HG03378 (cell line): ENCODE measurements at regions not wholly inside any gene's neighbourhood (a gene's known extent, or its start where the extent isn't known, plus 50 kb on each side); places are given as distances from the start of the nearest gene placed in this dataset.
"Not testable (repeated sequence)": the region's sequence is repeated elsewhere in the genome, so short reads cannot be mapped to it uniquely, and the experiment has no call there.

Source experiments
- ATAC-seq: cut with Tn5 transposase; IDR thresholded peaks from one replicate; pipeline ENCODE4 v1.9.1; 2021; ENCODE audit warnings: mild to moderate bottlenecking, moderate library complexity; ENCODE audit not compliant: unreplicated experiment

- peak; percentile 97 for ATAC-seq
These were observed 502.9 kb upstream of the PCDH10 start for GRCh38 chr4:132646186-132646585.

GRCh38 chr4:132651196-132651595 is 497.9 kb upstream of the PCDH10 start:
- no peak for ATAC-seq

GRCh38 chr4:132660181-132660580 is 488.9 kb upstream of the PCDH10 start:
- no peak for ATAC-seq

GRCh38 chr4:132662456-132662855 is 486.6 kb upstream of the PCDH10 start:
- ATAC-seq = no peak

- no peak for ATAC-seq
These were observed 479.3 kb upstream of the PCDH10 start for GRCh38 chr4:132669786-132670185.

GRCh38 chr4:132670557-132670956 is 478.5 kb upstream of the PCDH10 start:
- no peak for ATAC-seq

GRCh38 chr4:132683957-132684356 is 465.1 kb upstream of the PCDH10 start:
- no peak for ATAC-seq

GRCh38 chr4:132691026-132691425 is 458.1 kb upstream of the PCDH10 start:
- no peak for ATAC-seq

GRCh38 chr4:132691668-132692067 is 457.4 kb upstream of the PCDH10 start:
- ATAC-seq = no peak

GRCh38 chr4:132694775-132695174 is 454.3 kb upstream of the PCDH10 start:
- no peak for ATAC-seq

- ATAC-seq = not testable (repeated sequence)
These were observed 451.6 kb upstream of the PCDH10 start for GRCh38 chr4:132697505-132697904.

- ATAC-seq = no peak
These were observed 441.1 kb upstream of the PCDH10 start for GRCh38 chr4:132707955-132708354.

GRCh38 chr4:132709056-132709455 is 440.0 kb upstream of the PCDH10 start:
- no peak for ATAC-seq

- no peak for ATAC-seq
These were observed 438.1 kb upstream of the PCDH10 start for GRCh38 chr4:132710971-132711370.

- ATAC-seq = no peak
These were observed 411.8 kb upstream of the PCDH10 start for GRCh38 chr4:132737344-132737743.

GRCh38 chr4:132759199-132759780 is 389.8 kb upstream of the PCDH10 start:
- no peak for ATAC-seq

- ATAC-seq = no peak
These were observed 385.6 kb upstream of the PCDH10 start for GRCh38 chr4:132763465-132763864.

GRCh38 chr4:132767901-132768300 is 381.2 kb upstream of the PCDH10 start:
- no peak for ATAC-seq

GRCh38 chr4:132770776-132771175 is 378.3 kb upstream of the PCDH10 start:
- ATAC-seq = no peak

GRCh38 chr4:132792310-132792709 is 356.8 kb upstream of the PCDH10 start:
- no peak for ATAC-seq

GRCh38 chr4:132797856-132798255 is 351.2 kb upstream of the PCDH10 start:
- no peak for ATAC-seq

GRCh38 chr4:132809298-132810032 is 339.6 kb upstream of the PCDH10 start:
- no peak for ATAC-seq

GRCh38 chr4:132813061-132813460 is 336.0 kb upstream of the PCDH10 start:
- ATAC-seq = not testable (repeated sequence)
